ENCODE measurements at regions not wholly inside any gene's neighbourhood (a gene's known extent, or its start where the extent isn't known, plus 50 kb on each side); places are given as distances from the start of the nearest gene placed in this dataset.
"Not testable (repeated sequence)": the region's sequence is repeated elsewhere in the genome, so short reads cannot be mapped to it uniquely, and the experiment has no call there.

GRCh38 chr9:73995836-73996235, 501.3 kb upstream of the RORB start:
- DNase-seq (ENCODE audit: low read depth in 2 of 2): no peak

GRCh38 chr9:73996844-73997243, 500.3 kb upstream of the RORB start:
- DNase-seq (ENCODE audit: low read depth in 2 of 2): no peak

GRCh38 chr9:74001382-74001781, 495.8 kb upstream of the RORB start:
- no peak for DNase-seq (ENCODE audit: low read depth in 2 of 2)

GRCh38 chr9:74006935-74007334, 490.2 kb upstream of the RORB start:
- DNase-seq (ENCODE audit: low read depth in 2 of 2): no peak

GRCh38 chr9:74007833-74008232, 489.3 kb upstream of the RORB start:
- DNase-seq (ENCODE audit: low read depth in 2 of 2): no peak

GRCh38 chr9:74016004-74016403, 481.1 kb upstream of the RORB start:
- no peak for DNase-seq (ENCODE audit: low read depth in 2 of 2)

GRCh38 chr9:74025402-74025925, 471.7 kb upstream of the RORB start:
- no peak for DNase-seq (ENCODE audit: low read depth in 2 of 2)

- no peak for DNase-seq (ENCODE audit: low read depth in 2 of 2)
These were observed 464.7 kb upstream of the RORB start for GRCh38 chr9:74032421-74032820.

GRCh38 chr9:74035786-74036185, 461.3 kb upstream of the RORB start:
- no peak for DNase-seq (ENCODE audit: low read depth in 2 of 2)

GRCh38 chr9:74036549-74037231, 460.4 kb upstream of the RORB start:
- no peak for DNase-seq (ENCODE audit: low read depth in 2 of 2)

- no peak for DNase-seq (ENCODE audit: low read depth in 2 of 2)
These were observed 459.9 kb upstream of the RORB start for GRCh38 chr9:74037274-74037673.

GRCh38 chr9:74041588-74041987, 455.5 kb upstream of the RORB start:
- no peak for DNase-seq (ENCODE audit: low read depth in 2 of 2)

GRCh38 chr9:74044844-74045243, 452.3 kb upstream of the RORB start:
- no peak for DNase-seq (ENCODE audit: low read depth in 2 of 2)

GRCh38 chr9:74056023-74056422, 441.1 kb upstream of the RORB start:
- no peak for DNase-seq (ENCODE audit: low read depth in 2 of 2)

GRCh38 chr9:74057051-74057450, 440.1 kb upstream of the RORB start:
- not testable (repeated sequence) for DNase-seq (ENCODE audit: low read depth in 2 of 2)

- no peak for DNase-seq (ENCODE audit: low read depth in 2 of 2)
These were observed 432.4 kb upstream of the RORB start for GRCh38 chr9:74064702-74065101.

- DNase-seq (ENCODE audit: low read depth in 2 of 2): no peak
These were observed 431.0 kb upstream of the RORB start for GRCh38 chr9:74066128-74066527.

GRCh38 chr9:74066605-74067004, 430.5 kb upstream of the RORB start:
- DNase-seq (ENCODE audit: low read depth in 2 of 2): no peak

GRCh38 chr9:74071502-74071901, 425.6 kb upstream of the RORB start:
- no peak for DNase-seq (ENCODE audit: low read depth in 2 of 2)

- no peak for DNase-seq (ENCODE audit: low read depth in 2 of 2)
These were observed 423.2 kb upstream of the RORB start for GRCh38 chr9:74073897-74074296.

GRCh38 chr9:74078647-74079046, 418.5 kb upstream of the RORB start:
- DNase-seq (ENCODE audit: low read depth in 2 of 2): no peak

- not testable (repeated sequence) for DNase-seq (ENCODE audit: low read depth in 2 of 2)
These were observed 416.5 kb upstream of the RORB start for GRCh38 chr9:74080652-74081051.

GRCh38 chr9:74083681-74084433, 413.3 kb upstream of the RORB start:
- DNase-seq (ENCODE audit: low read depth in 2 of 2): no peak

Data from stimulated activated CD8-positive, alpha-beta memory T cell treated with anti-CD3 and anti-CD28 coated beads, Interleukin-15, amount 100 ng/mL, for 4 hours (primary cell).